Vagina (tissue), 2 donors: ENCODE measurements at regions not wholly inside any gene's neighbourhood (a gene's known extent, or its start where the extent isn't known, plus 50 kb on each side); places are given as distances from the start of the nearest gene placed in this dataset.

Source experiments
- POLR2A ChIP-seq, 2 donors: fragments of 450-650 bp; IDR thresholded peaks; one replicate each; pipeline ENCODE4 v1.6.1; 2017; ENCODE audit warnings: antibody characterized with exemption in 2 of 2, mild to moderate bottlenecking in 2 of 2, moderate library complexity in 2 of 2
- TF ChIP-seq, protein P1 (sequence below), 3 experiments: fragments of 450-650 bp in 2 of 3; fragments of 200-600 bp in 1 of 3; sonication (generic) in 1 of 3; IDR thresholded peaks; one replicate each; pipeline ENCODE4 v1.5.1; 2017 to 2019; ENCODE audit warnings: antibody characterized with exemption in 3 of 3, mild to moderate bottlenecking in 2 of 3, moderate library complexity in 2 of 3

DNA sequence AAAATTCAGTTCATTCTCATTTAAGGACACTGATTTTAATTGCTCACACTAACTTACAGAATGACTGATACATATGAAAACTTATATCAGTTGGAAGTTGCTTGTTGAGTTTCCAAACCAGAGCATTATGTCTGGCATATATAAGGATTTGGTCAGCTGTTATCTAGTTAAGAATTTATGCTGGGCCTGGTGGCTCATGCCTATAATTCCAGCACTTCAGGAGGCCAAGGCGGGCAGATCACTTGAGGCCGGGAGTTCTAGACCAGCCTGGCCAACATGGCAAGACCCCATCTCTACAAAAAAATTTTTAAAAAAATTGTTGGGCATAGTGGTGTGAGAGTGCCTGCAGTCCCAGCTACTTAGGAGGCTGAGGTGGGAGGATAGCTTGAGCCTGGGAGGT lies 73.1 kb downstream of the SPRY1 start:
- TF ChIP-seq, protein P1, sequence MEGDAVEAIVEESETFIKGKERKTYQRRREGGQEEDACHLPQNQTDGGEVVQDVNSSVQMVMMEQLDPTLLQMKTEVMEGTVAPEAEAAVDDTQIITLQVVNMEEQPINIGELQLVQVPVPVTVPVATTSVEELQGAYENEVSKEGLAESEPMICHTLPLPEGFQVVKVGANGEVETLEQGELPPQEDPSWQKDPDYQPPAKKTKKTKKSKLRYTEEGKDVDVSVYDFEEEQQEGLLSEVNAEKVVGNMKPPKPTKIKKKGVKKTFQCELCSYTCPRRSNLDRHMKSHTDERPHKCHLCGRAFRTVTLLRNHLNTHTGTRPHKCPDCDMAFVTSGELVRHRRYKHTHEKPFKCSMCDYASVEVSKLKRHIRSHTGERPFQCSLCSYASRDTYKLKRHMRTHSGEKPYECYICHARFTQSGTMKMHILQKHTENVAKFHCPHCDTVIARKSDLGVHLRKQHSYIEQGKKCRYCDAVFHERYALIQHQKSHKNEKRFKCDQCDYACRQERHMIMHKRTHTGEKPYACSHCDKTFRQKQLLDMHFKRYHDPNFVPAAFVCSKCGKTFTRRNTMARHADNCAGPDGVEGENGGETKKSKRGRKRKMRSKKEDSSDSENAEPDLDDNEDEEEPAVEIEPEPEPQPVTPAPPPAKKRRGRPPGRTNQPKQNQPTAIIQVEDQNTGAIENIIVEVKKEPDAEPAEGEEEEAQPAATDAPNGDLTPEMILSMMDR (IDR thresholded peaks at IDR 0.05) = no peak
- TF ChIP-seq POLR2A (IDR thresholded peaks at IDR 0.05) = no peak
